Breast epithelium (tissue), 3 donors: ENCODE measurements at regions not wholly inside any gene's neighbourhood (a gene's known extent, or its start where the extent isn't known, plus 50 kb on each side); places are given as distances from the start of the nearest gene placed in this dataset.

Experiments
- CTCF ChIP-seq, 3 donors: fragments of 450-650 bp; IDR thresholded peaks; one replicate each; pipeline ENCODE4 v1.5.1; 2016 to 2017; ENCODE audit warnings: antibody characterized with exemption in 3 of 3, mild to moderate bottlenecking in 3 of 3, moderate library complexity in 3 of 3
- POLR2AphosphoS5 ChIP-seq, 3 donors: sonication (generic); formaldehyde crosslinking; IDR thresholded peaks; one replicate each; pipeline ENCODE4 v1.6.1; 2017; ENCODE audit warnings: antibody characterized with exemption in 3 of 3

GRCh38 chr3:191030491-191030890 lies 168.0 kb upstream of the GMNC start:
- TF ChIP-seq CTCF (IDR thresholded peaks at IDR 0.05) (no peak), POLR2AphosphoS5 (IDR thresholded peaks at IDR 0.05) (no peak)
